Stimulated activated CD4-positive, alpha-beta T cell treated with anti-CD3 and anti-CD28 coated beads, Interleukin-4, amount 100 ng/mL, for 48 hours (primary cell): ENCODE measurements at regions not wholly inside any gene's neighbourhood (a gene's known extent, or its start where the extent isn't known, plus 50 kb on each side); places are given as distances from the start of the nearest gene placed in this dataset.
"Not testable (repeated sequence)": the region's sequence is repeated elsewhere in the genome, so short reads cannot be mapped to it uniquely, and the experiment has no call there.

Experiments used
- DNase-seq, 2 donors: peaks; one replicate each; pipeline ENCODE4 v3.0.0-alpha.2; 2020; ENCODE audit warnings: low read depth in 2 of 2

DNA sequence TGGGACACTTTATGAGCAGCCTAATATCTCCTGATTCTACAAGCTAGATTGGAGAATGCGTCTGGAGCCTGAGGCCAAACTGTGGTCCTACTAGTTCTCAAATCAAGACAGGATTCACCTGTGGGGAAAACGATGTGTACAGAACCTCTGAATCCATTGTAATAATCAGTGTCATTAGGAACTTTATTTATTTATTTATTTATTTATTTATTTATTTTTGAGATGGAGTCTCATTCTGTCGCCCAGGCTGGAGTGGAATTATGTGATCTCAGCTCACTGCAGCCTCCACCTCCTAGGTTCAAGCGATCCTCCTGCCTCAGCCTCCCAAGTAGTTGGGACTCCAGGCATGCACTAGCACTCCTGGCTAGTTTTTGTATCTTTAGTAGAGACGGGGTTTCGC lies 52.6 kb upstream of the KIF26B start:
- DNase-seq, result not testable (repeated sequence)

GRCh38 chr1:245099401-245099800 lies 55.4 kb upstream of the KIF26B start:
- no peak for DNase-seq

DNA sequence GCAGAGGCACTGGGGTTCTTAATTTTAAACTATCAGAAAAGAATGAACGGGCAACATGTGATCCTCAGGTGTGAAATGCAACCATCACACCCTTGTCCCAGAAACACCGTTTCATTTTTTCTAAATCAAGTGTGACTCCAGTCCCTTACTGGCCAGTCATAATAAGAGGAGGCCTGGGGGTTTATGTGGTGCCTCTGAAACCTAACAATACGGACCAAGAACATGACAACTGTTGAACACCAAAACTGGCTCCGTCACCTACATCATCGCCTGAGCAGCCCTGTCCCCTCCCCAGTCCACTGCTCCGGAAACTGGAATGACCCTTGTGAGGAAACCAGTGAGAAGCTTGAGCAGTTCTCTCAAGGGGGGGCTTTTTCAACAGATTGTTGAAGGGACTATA lies 55.9 kb upstream of the KIF26B start:
- no peak for DNase-seq

- no peak for DNase-seq
Measured at GRCh38 chr1:245096311-245097066, 58.3 kb upstream of the KIF26B start.

DNA sequence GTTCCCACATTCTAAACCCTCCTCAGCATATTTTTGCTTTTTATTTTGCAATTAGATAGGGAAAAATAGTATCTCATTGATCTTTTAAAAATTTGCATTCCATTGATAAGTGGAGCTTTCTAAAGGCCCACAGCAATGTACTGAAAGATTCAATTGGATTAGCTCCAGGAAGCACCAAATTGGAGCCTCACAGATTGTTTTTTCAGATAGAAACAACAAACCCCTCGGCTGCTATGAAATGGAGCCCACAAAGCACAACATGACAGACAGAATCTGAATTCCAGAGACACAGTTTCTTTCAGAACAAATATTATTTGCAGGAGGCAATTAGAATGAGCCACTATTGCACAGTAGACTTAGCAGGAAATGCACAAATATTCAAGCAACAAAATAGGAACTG lies 58.9 kb upstream of the KIF26B start:
- no peak for DNase-seq

DNA sequence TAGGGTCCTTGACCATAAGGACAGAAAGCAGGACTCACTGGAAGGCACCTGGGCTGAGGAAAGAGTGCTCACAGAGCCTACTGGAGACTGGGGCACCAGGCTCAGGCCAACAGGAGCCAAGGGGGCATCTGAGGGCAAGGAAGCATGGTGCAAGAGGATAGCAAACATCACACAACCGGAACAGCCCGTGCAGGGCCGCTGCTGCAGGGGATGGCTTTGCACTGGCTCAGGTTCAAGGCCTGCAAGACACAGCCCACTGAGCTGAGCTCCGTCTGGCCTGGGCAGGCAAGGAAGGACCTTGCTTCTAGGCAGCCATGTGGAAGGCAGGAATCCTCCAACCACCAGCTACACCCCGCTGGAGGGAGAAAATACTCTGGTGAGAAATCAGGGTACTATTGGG lies 59.8 kb upstream of the KIF26B start:
- DNase-seq, result no peak

- DNase-seq, result no peak
Measured at GRCh38 chr1:245094092-245094491, 60.7 kb upstream of the KIF26B start.

GRCh38 chr1:245092638-245092976 lies 62.2 kb upstream of the KIF26B start:
- no peak for DNase-seq

- DNase-seq, result no peak
Measured at GRCh38 chr1:245091818-245092637, 62.8 kb upstream of the KIF26B start.

DNA sequence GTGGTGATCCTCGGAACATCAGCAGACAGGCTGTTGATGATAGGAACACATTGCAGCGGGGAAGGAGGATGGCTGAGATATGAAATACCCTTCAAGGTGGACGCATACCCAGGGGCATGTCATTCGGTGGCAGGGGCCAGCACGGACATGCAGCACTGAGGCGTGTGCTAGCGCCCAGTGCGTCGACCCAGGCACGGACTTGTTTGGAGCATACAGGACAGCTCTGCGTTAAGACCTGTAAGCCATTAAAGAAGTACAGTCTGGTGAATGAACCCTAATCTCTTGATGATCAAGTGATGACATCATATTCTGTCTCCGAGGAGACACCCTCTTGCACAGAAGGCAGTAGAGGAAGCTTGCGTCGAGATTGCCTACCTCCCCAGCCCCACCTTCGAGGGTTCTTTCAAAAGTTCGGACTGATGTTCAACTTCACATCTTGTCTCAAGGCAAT lies 63.6 kb upstream of the KIF26B start:
- no peak for DNase-seq

DNA sequence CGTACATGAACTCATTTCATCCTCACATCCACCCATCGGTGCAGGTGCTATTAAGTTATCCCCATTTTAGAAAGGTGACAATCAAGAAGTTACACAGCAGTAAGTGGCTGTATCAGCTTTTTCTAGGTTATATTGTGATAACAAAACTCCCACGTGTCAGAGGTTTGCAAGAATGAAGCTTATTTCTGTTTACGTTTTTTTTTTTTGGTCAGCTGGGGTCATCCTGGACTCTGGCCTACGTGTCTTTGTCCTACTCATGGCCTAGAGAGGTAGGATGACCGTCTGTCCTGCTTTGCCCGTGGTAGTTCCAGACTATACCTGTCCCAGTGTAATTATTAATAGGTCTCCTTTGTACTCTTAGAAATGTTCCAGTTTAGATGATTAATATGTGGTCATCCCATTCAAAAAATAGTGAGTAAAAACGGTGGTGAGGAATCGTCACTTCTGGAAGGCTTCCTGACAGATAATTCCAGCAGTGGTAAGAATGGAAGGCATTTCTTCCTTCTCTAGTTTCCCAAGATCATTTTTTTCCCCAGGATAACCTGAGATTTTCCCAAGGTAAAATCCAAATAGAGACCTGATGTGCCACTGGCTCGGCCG lies 64.2 kb upstream of the KIF26B start:
- no peak for DNase-seq

DNA sequence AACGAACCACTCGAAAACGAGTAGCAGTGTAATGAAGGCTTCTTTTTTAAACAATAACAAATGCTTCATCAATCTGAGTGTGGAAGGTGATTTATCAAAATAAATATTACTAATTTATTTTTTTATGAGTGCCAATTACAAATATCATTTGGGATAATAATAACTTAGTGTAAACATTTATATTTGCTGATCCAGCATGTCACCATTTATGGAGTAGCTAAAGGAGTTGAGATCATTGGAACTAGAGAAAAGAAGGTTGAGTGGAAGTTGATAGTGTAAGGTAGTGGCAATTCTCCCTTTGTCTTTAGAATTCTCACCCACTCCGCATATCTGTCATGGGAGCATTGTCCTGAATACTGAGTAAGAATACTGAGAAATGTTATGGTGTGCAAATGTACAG lies 67.1 kb upstream of the KIF26B start:
- DNase-seq, result no peak

DNA sequence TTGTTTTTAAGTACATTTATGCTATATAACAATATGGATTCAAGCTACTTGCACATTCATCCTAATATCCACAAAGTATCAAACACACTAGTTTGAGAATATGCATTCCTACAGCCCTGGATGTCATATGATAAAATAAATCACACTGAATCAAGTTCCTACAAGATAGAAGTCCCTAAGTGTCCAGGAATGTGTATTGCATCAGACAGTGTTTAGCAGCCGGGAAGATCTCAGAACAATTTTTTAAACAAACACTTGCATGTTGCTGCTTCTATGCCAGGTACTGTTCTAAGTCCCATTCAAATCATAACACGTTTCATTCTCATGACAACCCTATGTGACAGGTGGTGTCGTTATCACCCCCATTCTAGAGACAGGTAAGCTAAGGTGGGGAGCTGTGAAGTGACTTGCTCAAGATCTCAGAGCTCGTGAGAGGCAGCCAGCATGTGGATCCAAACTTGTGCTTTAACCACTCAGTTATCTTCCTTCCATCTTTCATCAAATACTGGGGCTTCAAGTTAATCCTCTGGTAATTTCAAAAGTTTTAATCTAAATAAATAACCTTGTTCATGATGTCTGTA lies 68.3 kb upstream of the KIF26B start:
- DNase-seq, result no peak

- DNase-seq, result no peak
Measured at GRCh38 chr1:245085508-245086095, 69.2 kb upstream of the KIF26B start.

GRCh38 chr1:245084551-245084950 lies 70.2 kb upstream of the KIF26B start:
- no peak for DNase-seq

- DNase-seq, result no peak
Measured at GRCh38 chr1:245079021-245079609, 75.7 kb upstream of the KIF26B start.

GRCh38 chr1:245074898-245075297 lies 79.9 kb upstream of the KIF26B start:
- DNase-seq, result no peak

GRCh38 chr1:245074232-245074747 lies 80.5 kb upstream of the KIF26B start:
- no peak for DNase-seq

- DNase-seq, result no peak
Measured at GRCh38 chr1:245070836-245071615, 83.8 kb upstream of the KIF26B start.

DNA sequence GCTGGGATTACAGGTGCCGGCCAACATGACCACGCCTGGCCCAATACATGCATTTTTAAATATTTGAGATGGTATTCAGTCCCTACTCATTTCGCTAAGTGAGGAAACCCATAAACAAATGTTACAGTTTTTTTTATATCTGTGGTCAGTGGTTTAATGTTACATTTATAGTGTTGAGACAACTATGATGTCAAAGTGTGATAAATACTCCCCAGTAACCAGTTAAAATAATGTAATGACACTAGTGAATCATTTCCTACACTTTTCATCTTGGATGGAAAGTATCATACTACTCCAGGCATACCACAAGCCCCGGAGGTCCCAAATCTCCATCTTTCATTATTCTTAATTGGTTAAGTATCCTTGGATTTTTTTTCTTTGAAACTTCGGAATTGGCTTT lies 87.5 kb upstream of the KIF26B start:
- no peak for DNase-seq
